Pancreas (tissue), 10 donors: ENCODE measurements at regions not wholly inside any gene's neighbourhood (a gene's known extent, or its start where the extent isn't known, plus 50 kb on each side); places are given as distances from the start of the nearest gene placed in this dataset.

Source experiments
- ATAC-seq, 4 donors: fragments of 200-7000 bp; cut with Tn5 transposase; one replicate each; pipeline versions ENCODE4 v1.8.0 to v1.9.1; 2020; ENCODE audit warnings: mild to moderate bottlenecking in 4 of 4, moderate library complexity in 4 of 4
- DNase-seq, 6 donors: peaks; one replicate each; pipeline ENCODE4 v3.0.0-alpha.2; 2020
- FAIRE-seq: peaks from 2 replicates; lab custom pipeline; 2012; peaks lifted over from hg19 to GRCh38; lab: Jason Lieb, UNC
- H3K27ac ChIP-seq, 4 donors: fragments of 200-600 bp; sonication (generic); 1 replicate in 3 of 4; 2 replicates in 1 of 4; pipeline versions ENCODE4 v1.5.0 to v1.8.0; 2020
- H3K27me3 ChIP-seq, 4 donors: fragments of 200-600 bp; one replicate each; pipeline ENCODE4 v1.8.0; 2021
- H3K36me3 ChIP-seq, 3 donors: fragments of 200-600 bp; sonication (generic) in 1 of 3; one replicate each; pipeline versions ENCODE4 v1.5.0 to v1.8.0; 2020 to 2021
- H3K4me1 ChIP-seq, 3 donors: fragments of 200-600 bp; one replicate each; pipeline ENCODE4 v1.8.0; 2021
- H3K4me3 ChIP-seq, 4 donors: fragments of 200-600 bp; sonication (generic) in 2 of 4; one replicate each; pipeline versions ENCODE4 v1.5.0 to v1.8.0; 2020 to 2021
- H3K9me3 ChIP-seq, 4 donors: fragments of 200-600 bp; one replicate each; pipeline ENCODE4 v1.8.0; 2021
- WGBS, 2 donors: extraction: QIAGEN DNeasy Blood & Tissue Kit; methylation state at CpG; one replicate each; pipeline ENCODE4 v1.1.7; 2013; 5-methylcytosine and 5-hydroxymethylcytosine counted together
- intact Hi-C, 3 donors: fragments of 100-400 bp; cut with DNase I; formaldehyde crosslinking; loops; one replicate each; pipeline versions ENCODE4 v1.11.1 to v1.14.2; 2022
- TF ChIP-seq, protein P1 (sequence below), 4 donors: fragments of 200-600 bp; sonication (generic) in 3 of 4; IDR thresholded peaks; one replicate each; pipeline versions ENCODE4 v1.5.0 to v1.8.0; 2021; ENCODE audit warnings: antibody characterized with exemption in 4 of 4
- donor health status: healthy with polysubstance abuse.
- donor health status: DM: no; HTN: no; CAD: no; lungs with moderate emphysema.
- donor health status: DM: no; HTN: no; CAD: no.
- donor health status: control.
- donor health status: control.
- donor health status: Bipolar disorder and iron deficiency.
- donor health status: DM: yes; HTN: yes; CAD: no.
- donor health status: DM: no; HTN: no; CAD: no.
- donor health status: DM: no; HTN: no; CAD: no.
- donor health status: DM: yes; HTN: yes; CAD: no.

DNA sequence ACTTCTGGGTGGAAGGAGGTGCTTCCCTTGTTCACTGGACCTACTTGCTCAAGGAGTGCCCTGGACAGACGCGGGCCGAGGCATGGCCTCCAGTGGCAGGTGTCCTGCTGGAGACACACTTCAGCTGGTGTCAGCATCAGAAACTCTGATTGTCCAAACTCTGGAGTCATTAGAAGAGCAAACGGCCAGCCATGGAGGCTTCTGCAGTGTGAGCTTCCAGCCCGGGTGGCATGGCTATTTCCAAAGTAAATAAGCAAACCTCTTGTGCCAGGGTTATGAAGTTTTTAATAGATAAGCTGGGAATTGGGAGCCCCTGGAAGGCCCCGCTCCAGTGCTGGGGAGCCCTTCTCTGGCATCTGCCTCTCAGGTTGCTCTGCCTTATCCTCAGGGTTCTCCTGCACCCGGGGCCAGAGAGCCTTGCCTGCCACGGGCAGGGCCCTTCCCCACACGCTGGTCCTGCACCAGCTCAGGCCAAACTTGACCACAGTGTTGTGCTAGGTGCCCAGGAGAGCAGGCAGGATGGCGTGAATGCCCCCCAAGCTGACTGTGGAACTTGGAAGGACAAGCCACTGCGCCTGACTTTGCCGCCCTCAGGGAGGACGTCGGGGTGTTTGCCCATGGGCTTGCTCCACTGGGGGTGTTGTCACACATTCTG, 285.6 kb downstream of the GADD45G start:
- 66 to 73% methylated on average over 14 of the region's 14 CpGs for WGBS, 2 donors
- DNase-seq (no peak), ATAC-seq (no peak), FAIRE-seq (no peak)
- Histone ChIP-seq H3K27me3 (no peaks in the 10 kb centered on the region), H3K27ac (no peak overlapping the region), H3K36me3 (no peaks in the 10 kb centered on the region), H3K4me1 (peaks cover 0 to 3% (median 0%) of the 10 kb centered on the region in 3 donors), H3K4me3 (no peak overlapping the region), H3K9me3 (no peaks in the 10 kb centered on the region)
- intact Hi-C loops, result no loop called here
- TF ChIP-seq, protein P1, sequence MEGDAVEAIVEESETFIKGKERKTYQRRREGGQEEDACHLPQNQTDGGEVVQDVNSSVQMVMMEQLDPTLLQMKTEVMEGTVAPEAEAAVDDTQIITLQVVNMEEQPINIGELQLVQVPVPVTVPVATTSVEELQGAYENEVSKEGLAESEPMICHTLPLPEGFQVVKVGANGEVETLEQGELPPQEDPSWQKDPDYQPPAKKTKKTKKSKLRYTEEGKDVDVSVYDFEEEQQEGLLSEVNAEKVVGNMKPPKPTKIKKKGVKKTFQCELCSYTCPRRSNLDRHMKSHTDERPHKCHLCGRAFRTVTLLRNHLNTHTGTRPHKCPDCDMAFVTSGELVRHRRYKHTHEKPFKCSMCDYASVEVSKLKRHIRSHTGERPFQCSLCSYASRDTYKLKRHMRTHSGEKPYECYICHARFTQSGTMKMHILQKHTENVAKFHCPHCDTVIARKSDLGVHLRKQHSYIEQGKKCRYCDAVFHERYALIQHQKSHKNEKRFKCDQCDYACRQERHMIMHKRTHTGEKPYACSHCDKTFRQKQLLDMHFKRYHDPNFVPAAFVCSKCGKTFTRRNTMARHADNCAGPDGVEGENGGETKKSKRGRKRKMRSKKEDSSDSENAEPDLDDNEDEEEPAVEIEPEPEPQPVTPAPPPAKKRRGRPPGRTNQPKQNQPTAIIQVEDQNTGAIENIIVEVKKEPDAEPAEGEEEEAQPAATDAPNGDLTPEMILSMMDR (IDR thresholded peaks at IDR 0.05), result no peak

DNA sequence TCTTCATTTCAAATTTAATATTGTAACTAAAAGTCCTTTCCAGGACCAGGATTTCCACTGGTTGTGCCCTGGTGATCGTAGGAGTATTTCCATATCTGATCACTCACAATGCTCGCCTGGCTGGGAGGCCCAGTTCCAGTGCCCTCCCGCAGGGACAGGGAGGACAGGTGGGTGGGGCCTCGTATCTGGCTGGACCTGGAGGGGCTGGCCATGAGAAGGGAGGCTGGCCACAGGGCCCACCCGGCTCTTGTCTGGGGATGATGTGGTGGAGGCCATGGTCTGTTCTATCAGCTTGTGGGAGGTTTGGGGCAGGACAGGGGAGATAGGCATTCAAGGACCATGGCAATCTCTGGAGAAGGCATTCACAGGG, 286.4 kb downstream of the GADD45G start:
- TF ChIP-seq, protein P1 (IDR thresholded peaks at IDR 0.05), result no peak
- Histone ChIP-seq H3K36me3 (no peaks in the 10 kb centered on the region), H3K4me1 (peaks cover 0 to 3% (median 0%) of the 10 kb centered on the region in 3 donors), H3K27me3 (no peaks in the 10 kb centered on the region), H3K4me3 (no peak overlapping the region), H3K27ac (peak overlapping the region in 2 of 4 donors; percentile 42 to 44), H3K9me3 (no peaks in the 10 kb centered on the region)
- ATAC-seq (no peak), FAIRE-seq (no peak), DNase-seq (no peak)
- intact Hi-C loops, result no loop called here
- 88 to 89% methylated on average over 5 of the region's 5 CpGs for WGBS, 2 donors

DNA sequence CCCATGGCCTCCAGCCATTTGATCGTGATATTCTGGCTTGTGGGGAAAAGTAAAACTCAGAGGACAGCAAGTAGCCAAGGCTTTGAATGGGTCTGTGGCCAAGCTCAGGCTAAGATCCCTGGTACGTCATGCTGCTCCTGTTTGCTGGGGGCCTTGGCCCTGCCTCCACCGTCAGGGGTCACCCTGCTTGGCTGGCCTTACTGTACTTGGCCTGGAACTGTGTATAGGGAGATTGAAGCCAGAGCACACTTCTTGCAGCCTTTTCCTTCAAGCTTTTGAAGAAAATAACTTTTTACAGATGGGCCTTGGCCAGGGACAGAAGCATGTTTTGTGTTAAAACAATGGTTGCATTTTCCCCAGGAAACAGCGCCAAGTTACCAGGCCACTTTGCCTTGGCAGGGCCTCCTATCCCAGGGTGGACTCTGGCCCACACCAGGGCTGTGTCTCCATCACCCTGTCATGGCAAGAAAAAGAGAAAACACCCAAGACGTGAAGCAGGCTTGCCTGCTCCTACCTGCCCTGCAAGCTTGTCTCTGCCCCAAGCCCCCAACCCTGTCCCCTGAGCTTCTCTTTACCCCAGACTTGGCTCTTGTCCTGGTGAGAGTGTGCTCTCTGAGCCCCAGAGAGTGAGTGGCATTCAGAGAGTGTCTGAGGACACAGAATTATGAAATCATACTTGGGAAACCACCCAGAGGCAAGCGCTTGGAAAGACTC, 286.9 kb downstream of the GADD45G start:
- ATAC-seq (peak; percentile 40 to 83 (median 69)), FAIRE-seq (no peak), DNase-seq (no peak)
- Histone ChIP-seq H3K36me3 (no peaks in the 10 kb centered on the region), H3K27me3 (no peaks in the 10 kb centered on the region), H3K4me1 (peaks cover 0 to 3% (median 0%) of the 10 kb centered on the region in 3 donors), H3K27ac (peak overlapping the region in 2 of 4 donors; percentile 42 to 44), H3K4me3 (no peak overlapping the region), H3K9me3 (no peaks in the 10 kb centered on the region)
- WGBS, 2 donors, result 49 to 58% methylated on average over 6 of the region's 6 CpGs
- TF ChIP-seq, protein P1 (IDR thresholded peaks at IDR 0.05), result no peak
- intact Hi-C loops, result no loop called here

DNA sequence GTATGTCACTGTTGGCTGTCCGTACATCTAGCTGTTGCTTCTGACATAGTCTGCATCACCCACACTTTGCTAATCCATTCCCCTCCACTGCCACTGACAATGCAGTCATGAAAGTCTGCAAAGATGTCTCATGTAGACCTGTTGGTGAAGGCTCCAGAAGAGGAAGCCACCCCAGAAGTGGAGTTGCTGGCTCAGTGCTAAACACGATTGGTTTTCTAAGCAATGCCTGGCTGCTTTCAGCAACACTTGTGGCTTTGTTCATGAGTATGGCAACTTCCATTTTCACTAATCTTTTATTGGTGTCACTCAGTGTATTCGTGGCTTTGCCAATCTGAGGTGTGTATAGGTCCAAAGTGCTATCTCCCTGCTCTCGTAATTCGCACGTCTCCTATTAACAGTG, 288.1 kb downstream of the GADD45G start:
- 89 to 91% methylated on average over 6 of the region's 6 CpGs for WGBS, 2 donors
- no peak for DNase-seq
- intact Hi-C loops, result no loop called here

More for the DNA sequence above, 288.1 kb downstream of the GADD45G start:
- TF ChIP-seq, protein P1 (IDR thresholded peaks at IDR 0.05), result no peak
- Histone ChIP-seq H3K9me3 (no peaks in the 10 kb centered on the region), H3K27me3 (no peaks in the 10 kb centered on the region), H3K27ac (no peak overlapping the region), H3K36me3 (no peaks in the 10 kb centered on the region), H3K4me1 (peaks cover 0 to 3% (median 0%) of the 10 kb centered on the region in 3 donors), H3K4me3 (no peak overlapping the region)
- FAIRE-seq (no peak), ATAC-seq (no peak)
